Neural cell (in vitro differentiated cells): ENCODE measurements at regions not wholly inside any gene's neighbourhood (a gene's known extent, or its start where the extent isn't known, plus 50 kb on each side); places are given as distances from the start of the nearest gene placed in this dataset.

ENCODE experiments used
- H2AFZ ChIP-seq: fragments of 200-600, 300-800 bp; sonication (generic), shearing (Covaris generic); 2 replicates; pipeline ENCODE4 v1.6.0; 2014; ENCODE audit warnings: low read depth, mild to moderate bottlenecking, antibody characterized with exemption, low read length, moderate library complexity
- H3F3A ChIP-seq: fragments of 200-600 bp; shearing (Covaris generic); 2 replicates; pipeline ENCODE4 v1.6.1; 2016; ENCODE audit warnings: mild to moderate bottlenecking, moderate library complexity, mixed read lengths, antibody characterized with exemption, low read length; ENCODE audit not compliant: insufficient read depth, poor library complexity, severe bottlenecking
- H3K27ac ChIP-seq: fragments of 200-600, 300-800 bp; sonication (generic), shearing (Covaris generic); 2 replicates; pipeline ENCODE4 v1.5.1; 2014; ENCODE audit warnings: mild to moderate bottlenecking, low read length, moderate library complexity
- H3K27me3 ChIP-seq: fragments of 300-800, 200-600 bp; sonication (generic), shearing (Covaris generic); 2 replicates; pipeline ENCODE4 v1.6.0; 2014; ENCODE audit warnings: mild to moderate bottlenecking, low read depth, low read length, moderate library complexity; ENCODE audit not compliant: insufficient read depth
- H3K36me3 ChIP-seq: fragments of 300-800, 200-600 bp; sonication (generic), shearing (Covaris generic); 2 replicates; pipeline ENCODE4 v1.5.1; 2014; ENCODE audit warnings: mild to moderate bottlenecking, antibody characterized with exemption, low read length, moderate library complexity; ENCODE audit not compliant: insufficient read depth
- H3K4me2 ChIP-seq: fragments of 300-800, 200-600 bp; sonication (generic), shearing (Covaris generic); 2 replicates; pipeline ENCODE4 v1.6.0; 2014; ENCODE audit warnings: mild to moderate bottlenecking, low read length
- H3K4me3 ChIP-seq: fragments of 300-800, 200-600 bp; sonication (generic), shearing (Covaris generic); 2 replicates; pipeline ENCODE4 v1.5.1; 2014; ENCODE audit warnings: mild to moderate bottlenecking, low read length, moderate library complexity
- H3K79me2 ChIP-seq: fragments of 200-600 bp; shearing (Covaris generic); replicated peaks from 2 replicates; pipeline ENCODE4 v1.6.0; 2014; ENCODE audit warnings: mild to moderate bottlenecking, low read length, moderate library complexity; ENCODE audit not compliant: insufficient read depth
- H3K9ac ChIP-seq: fragments of 300-800, 200-600 bp; sonication (generic), shearing (Covaris generic); 2 replicates; pipeline ENCODE4 v1.6.1; 2016; ENCODE audit warnings: mild to moderate bottlenecking, low read length, mixed read lengths
- H3K9me2 ChIP-seq: fragments of 200-600 bp; shearing (Covaris generic); 2 replicates; pipeline ENCODE4 v1.6.1; 2016; ENCODE audit warnings: mild to moderate bottlenecking, low read length, mixed read lengths; ENCODE audit not compliant: insufficient read depth
- H3K9me3 ChIP-seq: fragments of 200-600, 300-800 bp; sonication (generic), shearing (Covaris generic); 2 replicates; pipeline ENCODE4 v1.6.1; 2016; ENCODE audit warnings: mild to moderate bottlenecking, mixed run types, low read length, moderate library complexity, mixed read lengths
- H4K20me1 ChIP-seq: fragments of 200-600 bp; shearing (Covaris generic); 2 replicates; pipeline ENCODE4 v1.6.1; 2016; ENCODE audit warnings: mild to moderate bottlenecking, mixed run types; ENCODE audit not compliant: insufficient read depth
- CTCF ChIP-seq: fragments of 450-650 bp; IDR thresholded peaks from 2 replicates; pipeline ENCODE4 v1.5.1; 2014; ENCODE audit warnings: antibody characterized with exemption, mild to moderate bottlenecking, moderate library complexity; ENCODE audit not compliant: poor library complexity, severe bottlenecking
- EP300 ChIP-seq: fragments of 450-650 bp; conservative IDR thresholded peaks from 2 replicates; pipeline ENCODE4 v1.6.1; 2014; ENCODE audit warnings: antibody characterized with exemption, mild to moderate bottlenecking, moderate library complexity; ENCODE audit not compliant: poor library complexity, severe bottlenecking
- EZH2 ChIP-seq: fragments of 200-600, 300-800 bp; shearing (Covaris generic), sonication (generic); IDR thresholded peaks from 2 replicates; pipeline ENCODE4 v1.6.1; 2014; ENCODE audit warnings: antibody characterized with exemption, low read length, borderline replicate concordance, mild to moderate bottlenecking; ENCODE audit not compliant: insufficient read depth, poor library complexity, severe bottlenecking
- MXI1 ChIP-seq: fragments of 450-650 bp; conservative IDR thresholded peaks from 2 replicates; pipeline ENCODE4 v1.6.1; 2014; ENCODE audit warnings: antibody characterized with exemption, mild to moderate bottlenecking; ENCODE audit not compliant: poor library complexity, severe bottlenecking
- POLR2AphosphoS5 ChIP-seq: IDR thresholded peaks from 2 replicates; pipeline ENCODE4 v1.6.1; 2012
- RAD21 ChIP-seq: fragments of 450-650 bp; conservative IDR thresholded peaks from 2 replicates; pipeline ENCODE4 v1.6.1; 2014; ENCODE audit warnings: antibody characterized with exemption, mild to moderate bottlenecking, moderate library complexity
- REST ChIP-seq: IDR thresholded peaks from 2 replicates; pipeline ENCODE4 v1.6.1; 2012; ENCODE audit warnings: borderline replicate concordance
- SMC3 ChIP-seq: fragments of 450-650 bp; conservative IDR thresholded peaks from 2 replicates; pipeline ENCODE4 v1.6.1; 2014; ENCODE audit warnings: antibody characterized with exemption, mild to moderate bottlenecking, moderate library complexity; ENCODE audit not compliant: poor library complexity
- TAF1 ChIP-seq: IDR thresholded peaks from 2 replicates; pipeline ENCODE4 v1.6.1; 2012; ENCODE audit warnings: low read depth

GRCh38 chr2:495745-496275, 181.4 kb downstream of the TMEM18 start:
- Histone ChIP-seq H3K4me2 (no peak overlapping the region), H3K27ac (no peak overlapping the region), H3K36me3 (no peaks in the 10 kb centered on the region), H3K27me3 (no peaks in the 10 kb centered on the region), H3K9me3 (no peaks in the 10 kb centered on the region), H3F3A (no peaks in the 10 kb centered on the region), H2AFZ (no peak overlapping the region), H4K20me1 (no peaks in the 10 kb centered on the region), H3K79me2 (no peaks in the 10 kb centered on the region), H3K4me3 (no peak overlapping the region), H3K9ac (no peak overlapping the region), H3K9me2 (no peaks in the 10 kb centered on the region)
- TF ChIP-seq TAF1 (no peak), EZH2 (no peak), POLR2AphosphoS5 (no peak), CTCF (no peak)

GRCh38 chr2:494853-495252, 182.4 kb downstream of the TMEM18 start:
- H3K9me3 ChIP-seq: no peaks in the 10 kb centered on the region
- no peak overlapping the region for H3K4me3 ChIP-seq
- H3K27ac ChIP-seq: no peak overlapping the region
- H4K20me1 ChIP-seq: no peaks in the 10 kb centered on the region
- H3F3A ChIP-seq: no peaks in the 10 kb centered on the region
- no peak overlapping the region for H3K9ac ChIP-seq
- H3K4me2 ChIP-seq: no peak overlapping the region
- H2AFZ ChIP-seq: no peak overlapping the region
- no peaks in the 10 kb centered on the region for H3K9me2 ChIP-seq
- no peaks in the 10 kb centered on the region for H3K36me3 ChIP-seq
- TF ChIP-seq POLR2AphosphoS5 (no peak), TAF1 (no peak), EP300 (no peak), CTCF (no peak), REST (no peak), SMC3 (no peak), MXI1 (no peak), EZH2 (no peak), RAD21 (no peak)
- no peaks in the 10 kb centered on the region for H3K27me3 ChIP-seq
- H3K79me2 ChIP-seq: no peaks in the 10 kb centered on the region
